SK-N-SH (cell line): ENCODE measurements at regions not wholly inside any gene's neighbourhood (a gene's known extent, or its start where the extent isn't known, plus 50 kb on each side); places are given as distances from the start of the nearest gene placed in this dataset.

Source experiments
- CTCF ChIA-PET: fragments of 300-600, 350-600 bp; formaldehyde crosslinking; extraction: SDS; loops from one replicate; lab custom pipeline; 2021; lab: Yijun Ruan, JAX
- POLR2A ChIA-PET: fragments of 350-600 bp; sonication (Branson Sonifier 250); formaldehyde crosslinking; extraction: SDS; loops from one replicate; lab custom pipeline; 2020; ENCODE audit warnings: antibody characterized with exemption, inconsistent platforms; lab: Yijun Ruan, JAX
- DNase-seq: peaks from one replicate; pipeline ENCODE4 v3.0.0; 2012
- H2AFZ ChIP-seq: fragments of 200-600 bp; sonication (generic); 2 replicates; pipeline ENCODE4 v1.8.1; 2016; ENCODE audit warnings: antibody characterized with exemption, mild to moderate bottlenecking, low read depth
- H3F3A ChIP-seq: fragments of 200-600 bp; sonication (generic); replicated peaks from 2 replicates; pipeline ENCODE3; 2016; ENCODE audit warnings: antibody characterized with exemption, mild to moderate bottlenecking; ENCODE audit not compliant: insufficient read depth
- H3K27ac ChIP-seq, 2 experiments: fragments of 200-500 bp in 1 of 2; fragments of 200-600 bp in 1 of 2; sonication (Bioruptor generic) in 1 of 2; sonication (generic), shearing (Covaris generic) in 1 of 2; 2 replicates each; pipeline versions ENCODE4 v1.5.1 to v1.6.1; 2014 to 2016; ENCODE audit warnings: low read depth in 2 of 2, inconsistent platforms in 1 of 2, low read length in 1 of 2, mild to moderate bottlenecking in 1 of 2, mixed read lengths in 1 of 2
- H3K27me3 ChIP-seq: fragments of 200-600 bp; sonication (generic), shearing (Covaris generic); 2 replicates; pipeline ENCODE4 v1.6.1; 2016; ENCODE audit warnings: mixed run types; ENCODE audit not compliant: insufficient read depth
- H3K36me3 ChIP-seq, 2 experiments: fragments of 200-500 bp in 1 of 2; fragments of 200-600 bp in 1 of 2; sonication (Bioruptor generic) in 1 of 2; sonication (generic) in 1 of 2; replicated peaks in 1 of 2; 2 replicates each; pipeline versions ENCODE3 to v1.5.1; 2014 to 2016; ENCODE audit warnings: low read length in 1 of 2, mild to moderate bottlenecking in 1 of 2; ENCODE audit not compliant: insufficient read depth in 2 of 2, control insufficient read depth in 1 of 2
- H3K4me1 ChIP-seq, 2 experiments: fragments of 200-500 bp in 1 of 2; fragments of 200-600 bp in 1 of 2; sonication (Bioruptor generic) in 1 of 2; sonication (generic), shearing (Covaris generic) in 1 of 2; 2 replicates each; pipeline versions ENCODE4 v1.5.1 to v1.6.1; 2014 to 2016; ENCODE audit warnings: low read depth in 1 of 2, low read length in 1 of 2, mixed run types in 1 of 2; ENCODE audit not compliant: insufficient read depth in 2 of 2, control insufficient read depth in 1 of 2
- H3K4me2 ChIP-seq: fragments of 200-600 bp; sonication (generic), shearing (Covaris generic); 2 replicates; pipeline ENCODE4 v1.6.1; 2017; ENCODE audit warnings: mixed run types
- H3K4me3 ChIP-seq, 2 experiments: fragments of 200-500 bp in 1 of 2; fragments of 200-600 bp in 1 of 2; sonication (Bioruptor generic) in 1 of 2; sonication (generic), shearing (Covaris generic) in 1 of 2; 2 replicates each; pipeline versions ENCODE4 v1.5.1 to v1.8.1; 2014 to 2016; ENCODE audit warnings: low read depth in 2 of 2, inconsistent platforms in 1 of 2, low read length in 1 of 2, mild to moderate bottlenecking in 1 of 2, mixed read lengths in 1 of 2, moderate library complexity in 1 of 2
- H3K79me2 ChIP-seq: fragments of 200-600 bp; sonication (generic); 2 replicates; pipeline ENCODE4 v1.8.1; 2017; ENCODE audit warnings: mild to moderate bottlenecking; ENCODE audit not compliant: insufficient read depth
- H3K9ac ChIP-seq: fragments of 200-600 bp; sonication (generic); 2 replicates; pipeline ENCODE4 v1.6.1; 2017; ENCODE audit warnings: mixed run types
- H3K9me2 ChIP-seq: fragments of 200-600 bp; sonication (generic); 2 replicates; pipeline ENCODE4 v1.6.1; 2017; ENCODE audit warnings: mixed run types
- H3K9me3 ChIP-seq: fragments of 200-600 bp; sonication (generic); 2 replicates; pipeline ENCODE4 v1.6.1; 2017; ENCODE audit warnings: mixed run types, mild to moderate bottlenecking, moderate library complexity
- H4K20me1 ChIP-seq: fragments of 200-600 bp; sonication (generic); 2 replicates; pipeline ENCODE4 v1.6.1; 2017; ENCODE audit warnings: mild to moderate bottlenecking, mixed run types; ENCODE audit not compliant: insufficient read depth
- CHD2 ChIP-seq: fragments of 150-350 bp; IDR thresholded peaks from 2 replicates; pipeline ENCODE4 v1.6.1; 2018; ENCODE audit warnings: low read length; ENCODE audit not compliant: partially characterized antibody
- FOSL2 ChIP-seq: IDR thresholded peaks from 2 replicates; pipeline ENCODE4 v1.4.0; 2012; ENCODE audit warnings: low read depth, mild to moderate bottlenecking, moderate library complexity, borderline replicate concordance
- FOXJ3 ChIP-seq: sonication (generic); formaldehyde crosslinking; IDR thresholded peaks from 2 replicates; pipeline ENCODE4 v1.5.1; 2020; ENCODE audit warnings: mild to moderate bottlenecking, missing genetic modification reagents
- IRF3 ChIP-seq: fragments of 150-350 bp; IDR thresholded peaks from 2 replicates; pipeline ENCODE4 v1.6.1; 2016; ENCODE audit warnings: mild to moderate bottlenecking, low read depth, low read length
- JUND ChIP-seq: IDR thresholded peaks from 2 replicates; pipeline ENCODE4 v1.4.0; 2012
- MAX ChIP-seq: IDR thresholded peaks from 2 replicates; pipeline ENCODE4 v1.4.0; 2012; ENCODE audit warnings: low read depth
- PBX3 ChIP-seq: IDR thresholded peaks from 2 replicates; pipeline ENCODE4; 2012
- RAD21 ChIP-seq: IDR thresholded peaks from 2 replicates; pipeline ENCODE4 v1.6.1; 2012; ENCODE audit warnings: mild to moderate bottlenecking, low read length
- RCOR1 ChIP-seq: fragments of 150-350 bp; IDR thresholded peaks from 2 replicates; pipeline ENCODE4 v1.6.1; 2017; ENCODE audit warnings: antibody characterized with exemption, low read length
- REST ChIP-seq: IDR thresholded peaks from 2 replicates; pipeline ENCODE4 v1.6.1; 2012; ENCODE audit warnings: mild to moderate bottlenecking, low read depth, low read length, moderate library complexity
- RFX5 ChIP-seq: IDR thresholded peaks from 2 replicates; pipeline ENCODE4 v1.6.1; 2012; ENCODE audit warnings: mild to moderate bottlenecking, improper control_type of control experiment, low read length
- TCF12 ChIP-seq: IDR thresholded peaks from 2 replicates; pipeline ENCODE4 v1.4.0; 2012
- YY1 ChIP-seq: IDR thresholded peaks from 2 replicates; pipeline ENCODE4 v1.4.0; 2012; ENCODE audit warnings: low read depth, mild to moderate bottlenecking
- WGBS: methylation state at CpG from one replicate; pipeline ENCODE4 v1.1.6; 2017; ENCODE audit warnings: low lambda C conversion rate; 5-methylcytosine and 5-hydroxymethylcytosine counted together

GRCh38 chr2:23021311-23022120, 363.5 kb upstream of the KLHL29 start:
- no peak for DNase-seq
- Histone ChIP-seq H3K9me2 (no peaks in the 10 kb centered on the region), H3K79me2 (no peaks in the 10 kb centered on the region), H3K9me3 (peaks cover 4% of the 10 kb centered on the region; the same call in 1 of the 2 replicates), H3K27me3 (no peaks in the 10 kb centered on the region), H4K20me1 (no peaks in the 10 kb centered on the region), H3K27ac (no peak overlapping the region), H3K4me1 (no peaks in the 10 kb centered on the region), H3K4me2 (no peak overlapping the region), H3K9ac (no peak overlapping the region), H2AFZ (no peak overlapping the region), H3K36me3 (no peaks in the 10 kb centered on the region), H3F3A (no peaks in the 10 kb centered on the region), H3K4me3 (no peak overlapping the region)
- 30% methylated on average over 13 of the region's 13 CpGs for WGBS
- TF ChIP-seq FOSL2, result no peak
- TF ChIP-seq MAX, result no peak
- no peak for TF ChIP-seq JUND
- TF ChIP-seq TCF12, result no peak
- no peak for TF ChIP-seq IRF3
- no peak for TF ChIP-seq RFX5
- POLR2A ChIA-PET, result interaction anchor here (1.5 kb wide), 1 partner anchor 28 kb away, joined by 6 read pairs; no protein-coding TSS in a partner anchor
- CTCF ChIA-PET, result no interaction called here

- Histone ChIP-seq H3K79me2 (no peaks in the 10 kb centered on the region), H3K36me3 (no peaks in the 10 kb centered on the region), H3K4me2 (no peak overlapping the region), H3K9me3 (peaks cover 4% of the 10 kb centered on the region; the same call in 1 of the 2 replicates), H3K9me2 (no peaks in the 10 kb centered on the region), H2AFZ (no peak overlapping the region), H3K9ac (no peak overlapping the region), H3F3A (no peaks in the 10 kb centered on the region), H3K27ac (no peak overlapping the region), H3K4me1 (peaks cover 0 to 3% of the 10 kb centered on the region in 2 experiments; a peak in 1 of 4 replicates), H3K4me3 (no peak overlapping the region), H3K27me3 (no peaks in the 10 kb centered on the region), H4K20me1 (no peaks in the 10 kb centered on the region)
- ChIA-PET POLR2A (no interaction called here), CTCF (interaction anchor here (0.6 to 1.1 kb wide), 2 partner anchors 33 to 258 kb away, joined by 3 read pairs; no protein-coding TSS in a partner anchor)
- 23% methylated on average over 3 of the region's 3 CpGs for WGBS
- TF ChIP-seq PBX3, result no peak
- TF ChIP-seq RCOR1, result no peak
- no peak for DNase-seq
Observed at GRCh38 chr2:23023722-23024121, 361.3 kb upstream of the KLHL29 start.

- H3F3A ChIP-seq, result no peaks in the 10 kb centered on the region
- H3K9me2 ChIP-seq, result no peaks in the 10 kb centered on the region
- no peaks in the 10 kb centered on the region for H4K20me1 ChIP-seq
- no peak for DNase-seq
- 15% methylated on average over 4 of the region's 4 CpGs for WGBS
- no peak overlapping the region for H3K9ac ChIP-seq
- H3K9me3 ChIP-seq, result no peaks in the 10 kb centered on the region
- CTCF ChIA-PET, result no interaction called here
- peaks cover 0 to 3% of the 10 kb centered on the region in 2 experiments; a peak in 1 of 4 replicates for H3K4me1 ChIP-seq
- POLR2A ChIA-PET, result no interaction called here
- no peak overlapping the region for H2AFZ ChIP-seq
- no peak for TF ChIP-seq FOSL2
- no peak for TF ChIP-seq REST
- TF ChIP-seq YY1, result no peak
- TF ChIP-seq CHD2, result no peak
- TF ChIP-seq RAD21, result no peak
- no peak for TF ChIP-seq FOXJ3 (CRISPR knock-in tag)
- TF ChIP-seq, all 33 proteins: peak for 0
- H3K36me3 ChIP-seq, result no peaks in the 10 kb centered on the region
- H3K4me2 ChIP-seq, result no peak overlapping the region
- H3K79me2 ChIP-seq, result no peaks in the 10 kb centered on the region
- H3K4me3 ChIP-seq, result no peak overlapping the region
- no peak overlapping the region for H3K27ac ChIP-seq
- H3K27me3 ChIP-seq, result no peaks in the 10 kb centered on the region
Observed at GRCh38 chr2:23026671-23027070, 358.3 kb upstream of the KLHL29 start.
